ENCODE measurements at regions not wholly inside any gene's neighbourhood (a gene's known extent, or its start where the extent isn't known, plus 50 kb on each side); places are given as distances from the start of the nearest gene placed in this dataset.

- TF ChIP-seq, protein P1, sequence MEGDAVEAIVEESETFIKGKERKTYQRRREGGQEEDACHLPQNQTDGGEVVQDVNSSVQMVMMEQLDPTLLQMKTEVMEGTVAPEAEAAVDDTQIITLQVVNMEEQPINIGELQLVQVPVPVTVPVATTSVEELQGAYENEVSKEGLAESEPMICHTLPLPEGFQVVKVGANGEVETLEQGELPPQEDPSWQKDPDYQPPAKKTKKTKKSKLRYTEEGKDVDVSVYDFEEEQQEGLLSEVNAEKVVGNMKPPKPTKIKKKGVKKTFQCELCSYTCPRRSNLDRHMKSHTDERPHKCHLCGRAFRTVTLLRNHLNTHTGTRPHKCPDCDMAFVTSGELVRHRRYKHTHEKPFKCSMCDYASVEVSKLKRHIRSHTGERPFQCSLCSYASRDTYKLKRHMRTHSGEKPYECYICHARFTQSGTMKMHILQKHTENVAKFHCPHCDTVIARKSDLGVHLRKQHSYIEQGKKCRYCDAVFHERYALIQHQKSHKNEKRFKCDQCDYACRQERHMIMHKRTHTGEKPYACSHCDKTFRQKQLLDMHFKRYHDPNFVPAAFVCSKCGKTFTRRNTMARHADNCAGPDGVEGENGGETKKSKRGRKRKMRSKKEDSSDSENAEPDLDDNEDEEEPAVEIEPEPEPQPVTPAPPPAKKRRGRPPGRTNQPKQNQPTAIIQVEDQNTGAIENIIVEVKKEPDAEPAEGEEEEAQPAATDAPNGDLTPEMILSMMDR (IDR thresholded peaks at IDR 0.05): no peak
- TF ChIP-seq POLR2A (IDR thresholded peaks at IDR 0.05): no peak
Measured at GRCh38 chr20:53891306-53891894, 179.0 kb downstream of the BCAS1 start.

All from adrenal gland (tissue), 5 donors.